HEK293T (cell line): ENCODE measurements at regions not wholly inside any gene's neighbourhood (a gene's known extent, or its start where the extent isn't known, plus 50 kb on each side); places are given as distances from the start of the nearest gene placed in this dataset.

Experiments used
- CTCF ChIA-PET: fragments of 350-600 bp; formaldehyde crosslinking; extraction: SDS; loops from one replicate; lab custom pipeline; 2021; ENCODE audit warnings: antibody characterized with exemption, inconsistent platforms; lab: Yijun Ruan, JAX
- POLR2A ChIA-PET: fragments of 350-600 bp; formaldehyde crosslinking; extraction: SDS; loops from one replicate; lab custom pipeline; 2020; ENCODE audit warnings: antibody characterized with exemption, inconsistent platforms; lab: Yijun Ruan, JAX
- DNase-seq: peaks from one replicate; pipeline ENCODE4 v3.0.0; 2012; ENCODE audit warnings: mixed read lengths; ENCODE audit errors: extremely low spot score
- ARNT ChIP-seq: fragments of 450-650 bp; IDR thresholded peaks from 2 replicates; pipeline ENCODE4 v1.6.1; 2017; ENCODE audit warnings: mild to moderate bottlenecking
- BHLHE40 ChIP-seq: fragments of 450-650 bp; IDR thresholded peaks from 2 replicates; pipeline ENCODE4 v1.6.1; 2016; ENCODE audit warnings: mild to moderate bottlenecking, moderate library complexity, borderline replicate concordance
- CTBP1 ChIP-seq: fragments of 450-650 bp; IDR thresholded peaks from 2 replicates; pipeline ENCODE4 v1.6.1; 2016; ENCODE audit warnings: borderline replicate concordance
- ELF4 ChIP-seq: fragments of 450-650 bp; IDR thresholded peaks from 2 replicates; pipeline ENCODE4 v1.6.1; 2017; ENCODE audit warnings: antibody characterized with exemption
- FOXA1 ChIP-seq: fragments of 450-650 bp; IDR thresholded peaks from 2 replicates; pipeline ENCODE4 v1.6.1; 2016; ENCODE audit warnings: mild to moderate bottlenecking
- FOXK2 ChIP-seq: fragments of 450-650 bp; IDR thresholded peaks from 2 replicates; pipeline ENCODE4 v1.6.1; 2016; ENCODE audit warnings: mild to moderate bottlenecking
- FOXM1 ChIP-seq: fragments of 450-650 bp; IDR thresholded peaks from 2 replicates; pipeline ENCODE4 v1.6.1; 2017; ENCODE audit warnings: mild to moderate bottlenecking, borderline replicate concordance
- HDGF ChIP-seq: fragments of 450-650 bp; IDR thresholded peaks from 2 replicates; pipeline ENCODE4 v1.6.1; 2017; ENCODE audit warnings: antibody characterized with exemption, borderline replicate concordance
- L3MBTL2 ChIP-seq: fragments of 450-650 bp; conservative IDR thresholded peaks from 2 replicates; pipeline ENCODE4 v1.6.1; 2016; ENCODE audit warnings: mild to moderate bottlenecking
- LEF1 ChIP-seq: fragments of 450-650 bp; IDR thresholded peaks from 2 replicates; pipeline ENCODE4 v1.6.1; 2017; ENCODE audit warnings: mild to moderate bottlenecking, borderline replicate concordance
- NFRKB ChIP-seq: fragments of 450-650 bp; IDR thresholded peaks from 2 replicates; pipeline ENCODE4 v1.6.1; 2016; ENCODE audit warnings: mild to moderate bottlenecking, moderate library complexity
- SP1 ChIP-seq: fragments of 450-650 bp; IDR thresholded peaks from 2 replicates; pipeline ENCODE4 v1.6.1; 2017
- SUZ12 ChIP-seq: fragments of 450-650 bp; IDR thresholded peaks from 2 replicates; pipeline ENCODE4 v1.6.1; 2016; ENCODE audit warnings: mild to moderate bottlenecking
- TARDBP ChIP-seq: fragments of 450-650 bp; IDR thresholded peaks from 2 replicates; pipeline ENCODE4 v1.6.1; 2016
- ZNF384 ChIP-seq: fragments of 450-650 bp; IDR thresholded peaks from 2 replicates; pipeline ENCODE4 v1.6.1; 2016
- TF ChIP-seq, protein P1 (sequence below): fragments of 450-650 bp; IDR thresholded peaks from 2 replicates; pipeline ENCODE4 v1.6.1; 2016

GRCh38 chr12:38547586-38547985 is 231.0 kb downstream of the ALG10B start:
- no peak for TF ChIP-seq NFRKB
- no peak for TF ChIP-seq FOXK2
- no peak for TF ChIP-seq HDGF
- no peak for TF ChIP-seq SP1
- TF ChIP-seq ZNF384: no peak
- no peak for TF ChIP-seq ARNT
- TF ChIP-seq L3MBTL2: no peak
- TF ChIP-seq FOXM1: no peak
- no peak for TF ChIP-seq LEF1
- TF ChIP-seq SUZ12: no peak
- TF ChIP-seq BHLHE40: no peak
- no peak for TF ChIP-seq CTBP1
- TF ChIP-seq, protein P1, sequence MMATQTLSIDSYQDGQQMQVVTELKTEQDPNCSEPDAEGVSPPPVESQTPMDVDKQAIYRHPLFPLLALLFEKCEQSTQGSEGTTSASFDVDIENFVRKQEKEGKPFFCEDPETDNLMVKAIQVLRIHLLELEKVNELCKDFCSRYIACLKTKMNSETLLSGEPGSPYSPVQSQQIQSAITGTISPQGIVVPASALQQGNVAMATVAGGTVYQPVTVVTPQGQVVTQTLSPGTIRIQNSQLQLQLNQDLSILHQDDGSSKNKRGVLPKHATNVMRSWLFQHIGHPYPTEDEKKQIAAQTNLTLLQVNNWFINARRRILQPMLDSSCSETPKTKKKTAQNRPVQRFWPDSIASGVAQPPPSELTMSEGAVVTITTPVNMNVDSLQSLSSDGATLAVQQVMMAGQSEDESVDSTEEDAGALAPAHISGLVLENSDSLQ: no peak
- no peak for TF ChIP-seq TARDBP
- TF ChIP-seq FOXA1: no peak
- no peak for TF ChIP-seq ELF4
- ChIA-PET CTCF (no interaction called here), POLR2A (no interaction called here)
- DNase-seq: no peak

DNA sequence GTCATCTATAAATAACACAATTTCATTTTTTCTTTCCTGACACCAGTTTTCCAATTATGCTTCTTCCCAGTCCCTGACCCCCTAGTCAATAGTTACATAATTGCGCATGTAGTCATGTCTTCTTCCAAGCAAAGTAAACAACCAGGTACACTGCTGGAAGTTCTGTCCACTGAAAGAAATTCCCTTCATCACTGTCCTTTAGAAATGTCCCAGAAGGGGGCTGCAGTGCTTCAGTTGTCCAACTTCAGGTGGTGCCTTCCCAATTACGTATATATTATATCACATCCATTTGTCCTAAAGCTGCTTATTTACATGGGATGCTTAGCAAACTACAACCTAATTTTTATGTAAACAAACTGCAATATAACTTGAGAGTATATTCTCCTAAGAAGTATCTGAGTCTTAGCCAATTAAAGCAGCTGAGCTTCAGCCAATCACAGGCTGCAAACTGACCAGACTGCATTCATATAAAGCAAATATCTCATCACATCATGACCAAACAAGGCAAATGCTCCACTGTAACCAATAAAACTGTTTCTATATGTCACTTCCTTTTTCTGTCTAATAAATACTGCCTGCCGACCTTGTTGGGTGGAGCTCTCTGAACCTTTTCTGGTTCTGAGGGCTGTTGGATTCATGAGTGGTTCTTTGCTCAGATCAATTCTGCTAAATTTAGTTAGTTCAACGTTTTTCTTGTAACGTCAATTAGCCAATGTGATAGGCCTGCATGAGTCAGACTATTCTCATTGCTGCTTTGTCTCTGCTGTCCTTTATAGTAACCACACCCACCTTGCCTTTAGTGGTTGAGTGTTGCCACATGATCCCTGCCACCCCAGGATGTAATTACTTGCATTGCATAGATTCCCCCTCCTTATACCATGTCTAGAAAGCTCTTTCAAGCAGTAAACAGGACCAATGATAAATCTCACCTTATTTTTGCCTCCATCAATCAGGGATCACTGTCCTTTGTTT is 239.3 kb downstream of the ALG10B start:
- no peak for DNase-seq
- TF ChIP-seq, protein P1: no peak
- TF ChIP-seq ZNF384 (no peak), SUZ12 (no peak), SP1 (no peak), NFRKB (no peak), ARNT (no peak), FOXA1 (no peak), BHLHE40 (no peak), FOXM1 (no peak), L3MBTL2 (no peak), LEF1 (no peak), CTBP1 (no peak), FOXK2 (no peak), TARDBP (no peak), HDGF (no peak), ELF4 (no peak)
- CTCF ChIA-PET: no interaction called here
- POLR2A ChIA-PET: no interaction called here

GRCh38 chr12:38556647-38557046 is 240.1 kb downstream of the ALG10B start:
- CTCF ChIA-PET: no interaction called here
- POLR2A ChIA-PET: no interaction called here
- DNase-seq: no peak
- TF ChIP-seq NFRKB (no peak), FOXM1 (no peak), ELF4 (no peak), FOXA1 (no peak), FOXK2 (no peak), LEF1 (no peak), SUZ12 (no peak), HDGF (no peak), BHLHE40 (no peak), TARDBP (no peak)
- TF ChIP-seq, protein P1: no peak

DNA sequence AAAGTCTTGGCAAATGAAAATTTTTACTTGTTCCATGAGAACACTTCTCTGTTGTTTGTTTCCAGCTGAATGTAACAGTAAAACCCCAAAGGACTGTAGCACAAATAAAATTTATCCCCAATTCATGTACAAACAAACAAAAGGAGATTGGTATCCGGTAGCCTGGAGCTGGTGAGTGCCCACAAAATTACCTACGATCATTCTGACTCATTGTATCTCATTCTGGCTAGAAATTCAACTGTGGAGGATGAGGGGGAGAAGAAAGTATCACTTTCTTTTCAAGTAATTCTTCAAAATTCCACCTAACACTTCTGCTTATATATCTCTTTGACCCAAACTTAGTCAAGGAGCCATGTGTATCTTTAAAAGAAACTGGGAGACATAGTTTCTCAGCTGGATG is 268.5 kb downstream of the ALG10B start:
- DNase-seq: no peak
- CTCF ChIA-PET: no interaction called here
- no peak for TF ChIP-seq FOXA1
- TF ChIP-seq ZNF384: no peak
- TF ChIP-seq FOXM1: no peak
- no peak for TF ChIP-seq SP1
- no peak for TF ChIP-seq TARDBP
- no peak for TF ChIP-seq BHLHE40
- no peak for TF ChIP-seq SUZ12
- TF ChIP-seq ELF4: no peak
- TF ChIP-seq FOXK2: no peak
- no peak for TF ChIP-seq L3MBTL2
- no peak for TF ChIP-seq ARNT
- no peak for TF ChIP-seq HDGF
- TF ChIP-seq, protein P1: no peak
- TF ChIP-seq NFRKB: no peak
- TF ChIP-seq CTBP1: no peak
- no peak for TF ChIP-seq LEF1
- POLR2A ChIA-PET: no interaction called here

GRCh38 chr12:38586789-38587188 is 270.2 kb downstream of the ALG10B start:
- TF ChIP-seq TARDBP: no peak
- TF ChIP-seq FOXM1: no peak
- no peak for TF ChIP-seq FOXK2
- TF ChIP-seq ELF4: no peak
- TF ChIP-seq SUZ12: no peak
- no peak for TF ChIP-seq BHLHE40
- TF ChIP-seq, protein P1: no peak
- TF ChIP-seq ZNF384: no peak
- TF ChIP-seq L3MBTL2: no peak
- TF ChIP-seq ARNT: no peak
- no peak for TF ChIP-seq HDGF
- TF ChIP-seq NFRKB: no peak
- no peak for TF ChIP-seq LEF1
- TF ChIP-seq FOXA1: no peak
- TF ChIP-seq SP1: no peak
- POLR2A ChIA-PET: no interaction called here
- CTCF ChIA-PET: interaction anchor here (0.7 kb wide), 1 partner anchor 1040 kb away, joined by 3 read pairs; no protein-coding TSS in a partner anchor
- DNase-seq: no peak
